ENCODE measurements at regions not wholly inside any gene's neighbourhood (a gene's known extent, or its start where the extent isn't known, plus 50 kb on each side); places are given as distances from the start of the nearest gene placed in this dataset.

GRCh38 chr16:51710905-51711563 lies 560.0 kb upstream of the SALL1 start:
- no peaks in the 10 kb centered on the region for H3K27me3 ChIP-seq (replicated peaks in 1 of 2; ENCODE audit: control insufficient read depth in 2 of 2, extremely low read depth in 1 of 2, insufficient read depth in 2 of 2, low read length in 1 of 2)
- no peaks in the 10 kb centered on the region for H3K36me3 ChIP-seq (ENCODE audit: control insufficient read depth in 2 of 2, extremely low read depth in 1 of 2, insufficient read depth in 1 of 2, low read length in 1 of 2)
- no peaks in the 10 kb centered on the region for H3K36me3 Mint-ChIP-seq
- no CpG with 5 or more reads among the region's 2 CpGs for WGBS (ENCODE audit: insufficient coverage)
- ATAC-seq (replicated peaks in 1 of 4) (no peak), DNase-seq (no peak)
- no peaks in the 10 kb centered on the region for H3K4me1 Mint-ChIP-seq
- H3K4me1 ChIP-seq (ENCODE audit: control insufficient read depth in 1 of 2, extremely low read depth in 1 of 2, insufficient read depth in 2 of 2, low read length in 2 of 2), result no peaks in the 10 kb centered on the region
- CTCF ChIA-PET, result no interaction called here
- no peaks in the 10 kb centered on the region for H3K27me3 Mint-ChIP-seq
- POLR2A ChIA-PET, result no interaction called here
- H3K9me3 ChIP-seq, result no peaks in the 10 kb centered on the region
- peaks cover 17 to 32% (median 23%) of the 10 kb centered on the region in 3 donors for H3K9me3 Mint-ChIP-seq
- no peak overlapping the region for H3K27ac ChIP-seq (ENCODE audit: low read length)
- H3K27ac Mint-ChIP-seq, result no peak overlapping the region
- no peak overlapping the region for H3K4me3 Mint-ChIP-seq
- H3K4me3 ChIP-seq (ENCODE audit: control insufficient read depth in 1 of 2, extremely low read depth in 1 of 2, low read length in 1 of 2), result no peak overlapping the region

GRCh38 chr16:51710186-51710585 lies 559.1 kb upstream of the SALL1 start:
- no peak for ATAC-seq (replicated peaks in 1 of 4)
- Histone ChIP-seq H3K27ac (ENCODE audit: low read length) (no peak overlapping the region), H3K9me3 (no peaks in the 10 kb centered on the region), H3K4me1 (ENCODE audit: control insufficient read depth in 1 of 2, extremely low read depth in 1 of 2, insufficient read depth in 2 of 2, low read length in 2 of 2) (no peaks in the 10 kb centered on the region), H3K4me3 (ENCODE audit: control insufficient read depth in 1 of 2, extremely low read depth in 1 of 2, low read length in 1 of 2) (no peak overlapping the region), H3K27me3 (replicated peaks in 1 of 2; ENCODE audit: control insufficient read depth in 2 of 2, extremely low read depth in 1 of 2, insufficient read depth in 2 of 2, low read length in 1 of 2) (no peaks in the 10 kb centered on the region), H3K36me3 (ENCODE audit: control insufficient read depth in 2 of 2, extremely low read depth in 1 of 2, insufficient read depth in 1 of 2, low read length in 1 of 2) (no peaks in the 10 kb centered on the region)
- no peaks in the 10 kb centered on the region for H3K4me1 Mint-ChIP-seq
- POLR2A ChIA-PET, result no interaction called here
- WGBS (ENCODE audit: insufficient coverage), result 88% methylated on average over 8 of the region's 10 CpGs
- H3K9me3 Mint-ChIP-seq, result peaks cover 15 to 30% (median 24%) of the 10 kb centered on the region in 3 donors
- no peak for DNase-seq
- CTCF ChIA-PET, result no interaction called here
- no peak overlapping the region for H3K27ac Mint-ChIP-seq
- H3K4me3 Mint-ChIP-seq, result no peak overlapping the region
- H3K36me3 Mint-ChIP-seq, result no peaks in the 10 kb centered on the region
- no peaks in the 10 kb centered on the region for H3K27me3 Mint-ChIP-seq

- H3K9me3 ChIP-seq, result no peaks in the 10 kb centered on the region
- Mint-ChIP-seq H3K27me3 (no peaks in the 10 kb centered on the region), H3K4me1 (no peaks in the 10 kb centered on the region), H3K9me3 (peaks cover 22 to 37% (median 34%) of the 10 kb centered on the region in 3 donors), H3K4me3 (no peak overlapping the region), H3K27ac (no peak overlapping the region), H3K36me3 (no peaks in the 10 kb centered on the region)
- ATAC-seq (replicated peaks in 1 of 4) (no peak), DNase-seq (no peak)
- H3K27ac ChIP-seq (ENCODE audit: low read length), result no peak overlapping the region
- 74% methylated on average over 4 of the region's 4 CpGs for WGBS (ENCODE audit: insufficient coverage)
- H3K4me1 ChIP-seq (ENCODE audit: control insufficient read depth in 1 of 2, extremely low read depth in 1 of 2, insufficient read depth in 2 of 2, low read length in 2 of 2), result no peaks in the 10 kb centered on the region
- CTCF ChIA-PET, result no interaction called here
- H3K36me3 ChIP-seq (ENCODE audit: control insufficient read depth in 2 of 2, extremely low read depth in 1 of 2, insufficient read depth in 1 of 2, low read length in 1 of 2), result no peaks in the 10 kb centered on the region
- H3K4me3 ChIP-seq (ENCODE audit: control insufficient read depth in 1 of 2, extremely low read depth in 1 of 2, low read length in 1 of 2), result no peak overlapping the region
- no peaks in the 10 kb centered on the region for H3K27me3 ChIP-seq (replicated peaks in 1 of 2; ENCODE audit: control insufficient read depth in 2 of 2, extremely low read depth in 1 of 2, insufficient read depth in 2 of 2, low read length in 1 of 2)
- POLR2A ChIA-PET, result no interaction called here
Observed at GRCh38 chr16:51708861-51709260, 557.8 kb upstream of the SALL1 start.

- H3K27me3 Mint-ChIP-seq, result no peaks in the 10 kb centered on the region
- peaks cover 21 to 37% (median 32%) of the 10 kb centered on the region in 3 donors for H3K9me3 Mint-ChIP-seq
- no peak for DNase-seq
- no peaks in the 10 kb centered on the region for H3K4me1 Mint-ChIP-seq
- H3K27me3 ChIP-seq (replicated peaks in 1 of 2; ENCODE audit: control insufficient read depth in 2 of 2, extremely low read depth in 1 of 2, insufficient read depth in 2 of 2, low read length in 1 of 2), result no peaks in the 10 kb centered on the region
- H3K27ac ChIP-seq (ENCODE audit: low read length), result no peak overlapping the region
- no peaks in the 10 kb centered on the region for H3K9me3 ChIP-seq
- H3K4me3 Mint-ChIP-seq, result no peak overlapping the region
- no peak overlapping the region for H3K4me3 ChIP-seq (ENCODE audit: control insufficient read depth in 1 of 2, extremely low read depth in 1 of 2, low read length in 1 of 2)
- 7% methylated on average over 4 of the region's 6 CpGs for WGBS (ENCODE audit: insufficient coverage)
- H3K4me1 ChIP-seq (ENCODE audit: control insufficient read depth in 1 of 2, extremely low read depth in 1 of 2, insufficient read depth in 2 of 2, low read length in 2 of 2), result no peaks in the 10 kb centered on the region
- no peaks in the 10 kb centered on the region for H3K36me3 ChIP-seq (ENCODE audit: control insufficient read depth in 2 of 2, extremely low read depth in 1 of 2, insufficient read depth in 1 of 2, low read length in 1 of 2)
- ChIA-PET CTCF (no interaction called here), POLR2A (no interaction called here)
- no peaks in the 10 kb centered on the region for H3K36me3 Mint-ChIP-seq
- no peak overlapping the region for H3K27ac Mint-ChIP-seq
- no peak for ATAC-seq (replicated peaks in 1 of 4)
Observed at GRCh38 chr16:51707666-51708065, 556.6 kb upstream of the SALL1 start.

- ATAC-seq (replicated peaks in 1 of 4), result no peak
- Mint-ChIP-seq H3K27ac (no peak overlapping the region), H3K4me1 (no peaks in the 10 kb centered on the region), H3K4me3 (no peak overlapping the region), H3K36me3 (no peaks in the 10 kb centered on the region), H3K9me3 (peaks cover 21 to 40% (median 32%) of the 10 kb centered on the region in 3 donors), H3K27me3 (no peaks in the 10 kb centered on the region)
- no peak for DNase-seq
- H3K9me3 ChIP-seq, result no peaks in the 10 kb centered on the region
- ChIA-PET POLR2A (no interaction called here), CTCF (no interaction called here)
- no peaks in the 10 kb centered on the region for H3K4me1 ChIP-seq (ENCODE audit: control insufficient read depth in 1 of 2, extremely low read depth in 1 of 2, insufficient read depth in 2 of 2, low read length in 2 of 2)
- no peak overlapping the region for H3K27ac ChIP-seq (ENCODE audit: low read length)
- no peak overlapping the region for H3K4me3 ChIP-seq (ENCODE audit: control insufficient read depth in 1 of 2, extremely low read depth in 1 of 2, low read length in 1 of 2)
- no peaks in the 10 kb centered on the region for H3K36me3 ChIP-seq (ENCODE audit: control insufficient read depth in 2 of 2, extremely low read depth in 1 of 2, insufficient read depth in 1 of 2, low read length in 1 of 2)
- H3K27me3 ChIP-seq (replicated peaks in 1 of 2; ENCODE audit: control insufficient read depth in 2 of 2, extremely low read depth in 1 of 2, insufficient read depth in 2 of 2, low read length in 1 of 2), result no peaks in the 10 kb centered on the region
Observed at GRCh38 chr16:51705142-51705541, 554.1 kb upstream of the SALL1 start.

- WGBS (ENCODE audit: insufficient coverage), result no CpG with 5 or more reads among the region's 1 CpG
- CTCF ChIA-PET, result no interaction called here
Observed at GRCh38 chr16:51701025-51701424, 550.0 kb upstream of the SALL1 start.

More at GRCh38 chr16:51701025-51701424, 550.0 kb upstream of the SALL1 start:
- Mint-ChIP-seq H3K27me3 (no peaks in the 10 kb centered on the region), H3K36me3 (no peaks in the 10 kb centered on the region), H3K9me3 (peaks cover 16 to 21% (median 20%) of the 10 kb centered on the region in 3 donors), H3K4me1 (no peaks in the 10 kb centered on the region), H3K4me3 (no peak overlapping the region), H3K27ac (no peak overlapping the region)
- Histone ChIP-seq H3K4me3 (ENCODE audit: control insufficient read depth in 1 of 2, extremely low read depth in 1 of 2, low read length in 1 of 2) (no peak overlapping the region), H3K27me3 (replicated peaks in 1 of 2; ENCODE audit: control insufficient read depth in 2 of 2, extremely low read depth in 1 of 2, insufficient read depth in 2 of 2, low read length in 1 of 2) (no peaks in the 10 kb centered on the region), H3K9me3 (no peaks in the 10 kb centered on the region), H3K36me3 (ENCODE audit: control insufficient read depth in 2 of 2, extremely low read depth in 1 of 2, insufficient read depth in 1 of 2, low read length in 1 of 2) (no peaks in the 10 kb centered on the region), H3K27ac (ENCODE audit: low read length) (no peak overlapping the region), H3K4me1 (ENCODE audit: control insufficient read depth in 1 of 2, extremely low read depth in 1 of 2, insufficient read depth in 2 of 2, low read length in 2 of 2) (no peaks in the 10 kb centered on the region)
- no peak for ATAC-seq (replicated peaks in 1 of 4)
- POLR2A ChIA-PET, result no interaction called here
- DNase-seq, result no peak
